ENCODE measurements at regions not wholly inside any gene's neighbourhood (a gene's known extent, or its start where the extent isn't known, plus 50 kb on each side); places are given as distances from the start of the nearest gene placed in this dataset.
"Not testable (repeated sequence)": the region's sequence is repeated elsewhere in the genome, so short reads cannot be mapped to it uniquely, and the experiment has no call there.

DNA sequence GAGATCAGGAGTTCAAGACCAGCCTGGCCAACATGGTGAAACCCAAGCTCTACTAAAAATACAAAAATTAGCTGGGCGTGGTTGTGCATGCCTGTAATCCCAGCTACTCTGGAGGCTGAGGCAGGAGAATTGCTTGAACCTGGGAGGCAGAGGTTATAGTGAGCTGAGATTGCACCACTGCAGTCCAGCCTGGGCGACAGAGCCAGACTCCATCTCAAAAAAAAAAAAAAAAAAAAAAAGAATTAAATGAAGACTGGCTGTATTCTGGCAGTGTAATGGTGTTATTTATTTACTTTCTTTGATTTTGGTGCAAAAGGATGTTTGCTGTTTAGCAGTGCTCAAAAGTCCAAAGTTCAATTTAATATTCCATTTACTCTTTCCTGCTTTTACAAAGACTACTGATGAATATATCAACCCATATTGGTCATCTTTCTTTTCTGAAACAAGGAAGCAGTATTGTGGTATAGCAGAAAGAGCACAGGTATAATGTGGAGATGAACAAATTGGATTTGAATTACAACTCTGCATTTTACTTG lies 198.4 kb upstream of the AHR start:
- TF ChIP-seq POLR2A (IDR thresholded peaks at IDR 0.05) = not testable (repeated sequence)
- TF ChIP-seq, protein P1, sequence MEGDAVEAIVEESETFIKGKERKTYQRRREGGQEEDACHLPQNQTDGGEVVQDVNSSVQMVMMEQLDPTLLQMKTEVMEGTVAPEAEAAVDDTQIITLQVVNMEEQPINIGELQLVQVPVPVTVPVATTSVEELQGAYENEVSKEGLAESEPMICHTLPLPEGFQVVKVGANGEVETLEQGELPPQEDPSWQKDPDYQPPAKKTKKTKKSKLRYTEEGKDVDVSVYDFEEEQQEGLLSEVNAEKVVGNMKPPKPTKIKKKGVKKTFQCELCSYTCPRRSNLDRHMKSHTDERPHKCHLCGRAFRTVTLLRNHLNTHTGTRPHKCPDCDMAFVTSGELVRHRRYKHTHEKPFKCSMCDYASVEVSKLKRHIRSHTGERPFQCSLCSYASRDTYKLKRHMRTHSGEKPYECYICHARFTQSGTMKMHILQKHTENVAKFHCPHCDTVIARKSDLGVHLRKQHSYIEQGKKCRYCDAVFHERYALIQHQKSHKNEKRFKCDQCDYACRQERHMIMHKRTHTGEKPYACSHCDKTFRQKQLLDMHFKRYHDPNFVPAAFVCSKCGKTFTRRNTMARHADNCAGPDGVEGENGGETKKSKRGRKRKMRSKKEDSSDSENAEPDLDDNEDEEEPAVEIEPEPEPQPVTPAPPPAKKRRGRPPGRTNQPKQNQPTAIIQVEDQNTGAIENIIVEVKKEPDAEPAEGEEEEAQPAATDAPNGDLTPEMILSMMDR (IDR thresholded peaks at IDR 0.05) = not testable (repeated sequence)

Data from thyroid gland (tissue), 4 donors.